ENCODE measurements at regions not wholly inside any gene's neighbourhood (a gene's known extent, or its start where the extent isn't known, plus 50 kb on each side); places are given as distances from the start of the nearest gene placed in this dataset.

- peak; percentile 76 for DNase-seq
Measured at GRCh38 chr15:95932676-95933075, 397.8 kb upstream of the NR2F2 start.

DNA sequence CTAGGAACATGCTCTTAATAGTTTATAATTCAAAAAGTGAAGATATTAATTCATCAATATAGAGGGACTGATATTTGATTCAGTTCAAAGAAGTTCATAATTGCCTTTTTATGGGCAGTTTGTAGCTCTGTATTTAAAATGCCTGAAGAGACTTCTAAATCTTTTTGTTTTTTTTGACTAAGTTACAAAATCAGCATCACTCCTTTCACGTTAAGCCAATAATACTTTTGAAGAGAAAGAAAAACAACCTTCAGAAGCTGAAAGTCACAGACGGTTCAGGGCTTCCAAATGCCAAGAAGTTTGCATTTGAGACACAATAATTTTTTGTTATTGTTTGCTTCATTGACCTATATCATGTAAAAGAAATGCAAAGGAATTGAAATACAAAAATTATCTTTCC is 394.6 kb upstream of the NR2F2 start:
- no peak for DNase-seq

GRCh38 chr15:95937128-95937528 is 393.4 kb upstream of the NR2F2 start:
- DNase-seq, result no peak

GRCh38 chr15:95940431-95940985 is 390.0 kb upstream of the NR2F2 start:
- no peak for DNase-seq

DNA sequence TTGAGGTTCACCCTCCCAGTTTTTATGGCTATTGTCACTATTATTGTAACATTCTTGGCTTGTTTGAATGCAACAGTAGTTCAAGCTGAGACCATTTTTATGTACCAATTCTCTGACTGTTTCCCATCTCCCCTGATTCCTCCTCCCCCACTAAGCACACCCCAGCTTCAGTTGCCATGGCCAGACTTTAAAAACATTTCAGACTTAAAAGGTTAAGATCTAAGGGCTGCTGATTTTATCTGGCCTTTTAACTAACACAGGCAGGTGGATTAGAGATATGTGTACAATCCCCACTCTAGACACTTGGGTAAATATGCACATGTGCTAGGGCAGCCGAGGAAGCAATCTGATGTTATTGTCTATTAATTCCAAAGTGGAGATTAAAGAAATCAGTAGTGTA is 386.3 kb upstream of the NR2F2 start:
- DNase-seq, result no peak

GRCh38 chr15:95944661-95945255 is 385.7 kb upstream of the NR2F2 start:
- DNase-seq, result no peak

GRCh38 chr15:95946241-95946640 is 384.3 kb upstream of the NR2F2 start:
- DNase-seq, result no peak

- no peak for DNase-seq
Measured at GRCh38 chr15:95946926-95947325, 383.6 kb upstream of the NR2F2 start.

DNA sequence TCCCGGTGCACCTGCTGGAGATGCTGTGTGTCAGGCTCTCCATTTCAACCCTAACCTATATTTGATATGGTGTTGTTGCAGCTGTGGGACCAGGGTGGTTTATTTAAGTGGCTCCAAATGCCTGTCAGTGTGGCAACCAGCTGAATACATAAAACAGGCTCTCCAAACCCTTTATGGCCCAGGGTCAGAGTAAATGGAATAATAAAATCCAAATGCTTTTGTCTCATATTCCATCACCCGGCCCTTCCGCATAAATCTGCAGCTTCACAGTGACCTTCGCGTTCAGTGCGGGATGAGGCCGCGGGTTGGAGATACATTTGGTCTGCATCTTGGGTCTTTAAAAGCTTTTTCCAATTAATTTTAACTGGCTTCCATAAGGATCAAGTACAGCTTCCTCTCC is 382.1 kb upstream of the NR2F2 start:
- DNase-seq, result no peak

- DNase-seq, result no peak
Measured at GRCh38 chr15:95953032-95953431, 377.5 kb upstream of the NR2F2 start.

- DNase-seq, result no peak
Measured at GRCh38 chr15:95957861-95958260, 372.6 kb upstream of the NR2F2 start.

DNA sequence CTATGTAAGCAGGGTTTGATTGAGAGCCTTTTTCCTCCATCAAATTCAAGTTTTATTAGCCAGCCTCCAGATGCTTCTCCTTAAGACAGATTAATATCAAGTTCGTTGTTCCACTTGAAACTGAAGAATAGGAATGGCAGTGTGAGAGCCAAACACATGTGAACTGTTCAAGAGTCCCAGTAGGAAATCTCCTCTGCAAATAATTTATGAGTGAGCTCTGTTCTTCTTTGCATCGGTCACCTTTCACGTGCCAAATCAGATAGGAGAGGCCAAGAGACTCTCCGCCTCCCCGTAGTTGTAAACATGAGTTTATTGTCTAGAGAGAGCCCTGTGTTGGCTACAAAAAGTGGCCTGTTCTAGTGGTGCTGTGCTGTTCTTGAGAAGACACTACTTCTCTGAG is 372.1 kb upstream of the NR2F2 start:
- DNase-seq, result no peak

DNA sequence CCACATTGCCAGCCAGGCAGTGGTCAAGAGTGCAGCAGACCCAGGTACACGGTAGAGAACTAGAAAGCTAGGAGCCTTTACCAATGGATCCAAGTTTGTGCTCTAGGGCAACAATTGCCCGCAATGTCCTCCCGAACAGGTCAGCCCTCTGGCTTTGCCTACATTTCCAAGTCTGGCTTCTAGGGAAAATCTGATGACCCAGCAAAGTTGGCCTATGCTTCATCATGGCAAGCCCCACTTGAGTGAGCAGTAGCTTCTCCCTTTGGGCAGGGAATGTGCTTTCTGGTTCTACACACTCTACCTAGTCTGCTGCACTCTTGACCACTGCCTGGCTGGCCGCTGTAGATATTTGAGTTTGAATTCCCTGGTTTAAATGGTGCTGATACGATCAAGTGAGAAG is 361.6 kb upstream of the NR2F2 start:
- no peak for DNase-seq

- no peak for DNase-seq
Measured at GRCh38 chr15:95970326-95970725, 360.2 kb upstream of the NR2F2 start.

- peak; percentile 83 for DNase-seq
Measured at GRCh38 chr15:95972041-95972553, 358.4 kb upstream of the NR2F2 start.

DNA sequence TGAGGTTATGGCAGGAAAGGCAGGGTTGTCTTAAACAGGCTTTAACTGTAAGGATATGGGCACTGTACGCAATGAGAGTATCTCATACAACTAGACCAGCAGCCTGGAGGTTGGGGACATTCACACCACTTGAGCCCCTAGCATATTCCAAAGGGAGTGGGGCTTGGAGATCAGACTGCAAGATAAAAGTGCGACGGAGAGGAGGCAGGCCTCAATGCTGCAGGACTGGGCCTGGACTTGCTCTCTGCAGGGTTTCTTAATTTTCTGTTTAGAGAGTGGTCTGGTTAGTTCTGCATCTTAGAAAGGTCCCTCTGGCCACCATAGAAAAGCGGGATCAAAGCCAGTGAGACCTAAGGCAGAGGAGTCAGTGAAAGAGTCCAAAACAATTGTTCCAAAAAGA is 357.7 kb upstream of the NR2F2 start:
- DNase-seq, result no peak

DNA sequence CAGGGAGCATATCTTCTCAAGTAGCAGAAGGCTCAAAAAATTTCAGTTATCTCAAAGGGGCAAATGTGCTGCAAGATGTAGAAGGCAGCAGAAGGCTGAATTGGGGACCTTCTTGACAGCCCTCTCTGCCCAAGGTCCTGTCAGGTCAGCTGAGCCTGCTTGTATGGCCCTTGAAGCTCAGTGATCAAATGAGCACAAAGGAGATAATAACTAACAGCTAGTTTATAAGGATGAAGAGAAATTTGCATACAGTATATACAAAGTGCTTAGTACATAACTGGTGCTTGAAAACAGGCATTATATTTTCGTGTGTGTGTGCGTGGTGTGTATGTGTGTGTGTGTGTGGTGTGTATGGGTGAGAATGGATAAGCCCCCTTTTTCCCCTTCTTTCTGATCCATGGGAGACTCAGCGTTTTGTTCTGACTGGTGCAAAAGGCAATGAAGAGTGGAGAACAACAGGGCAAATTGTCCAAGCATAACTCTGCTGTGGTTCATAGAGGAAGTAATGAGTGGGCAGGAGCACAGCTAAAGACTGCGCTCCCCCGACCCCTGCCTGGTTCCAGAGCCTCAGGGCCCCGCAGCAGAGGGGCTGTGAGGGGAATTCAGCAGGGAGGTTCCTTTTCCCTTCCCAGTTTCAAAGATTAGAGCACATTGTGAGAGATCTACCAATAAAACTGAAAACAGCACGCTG is 356.8 kb upstream of the NR2F2 start:
- no peak for DNase-seq

- no peak for DNase-seq
Measured at GRCh38 chr15:95975212-95975611, 355.3 kb upstream of the NR2F2 start.

GRCh38 chr15:95979286-95979685 is 351.2 kb upstream of the NR2F2 start:
- DNase-seq, result no peak

DNA sequence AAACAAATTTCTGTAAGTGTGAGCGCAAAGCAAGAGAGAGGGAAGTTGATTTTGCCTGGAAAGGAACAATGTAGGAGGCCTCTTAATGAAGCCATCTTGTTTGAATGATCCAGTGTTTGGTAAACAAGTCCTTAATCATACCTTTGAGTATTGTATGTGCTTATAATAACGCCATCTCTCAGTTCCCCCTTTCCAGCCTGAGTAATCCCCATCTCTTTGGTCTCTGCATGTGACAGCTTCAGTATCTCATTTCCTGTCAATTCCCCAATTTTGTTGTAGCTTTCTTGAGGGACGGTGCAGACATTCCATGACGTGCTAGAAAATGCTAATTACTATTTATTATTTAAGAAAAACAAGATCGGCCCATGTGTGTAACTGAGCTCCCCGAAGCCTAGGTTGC is 349.3 kb upstream of the NR2F2 start:
- no peak for DNase-seq

DNA sequence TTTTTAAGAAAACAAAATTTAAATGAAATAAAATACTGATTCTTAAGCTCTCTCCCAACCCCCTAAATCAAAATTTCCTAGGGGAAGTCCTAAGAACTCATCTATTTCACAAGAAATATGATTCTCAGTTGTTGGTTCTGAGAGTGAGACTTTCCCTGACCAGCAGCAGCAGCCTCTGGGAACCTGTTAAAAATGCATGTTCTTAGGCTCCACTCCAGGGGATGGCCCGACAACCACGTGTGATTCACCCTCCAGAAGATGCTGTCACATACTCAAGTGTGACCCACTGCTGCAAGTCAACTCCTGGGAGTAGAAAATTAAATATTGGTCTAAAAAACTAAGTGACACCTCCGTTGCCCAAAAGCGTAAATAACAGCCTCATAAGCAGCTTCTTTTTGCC is 343.2 kb upstream of the NR2F2 start:
- no peak for DNase-seq

DNA sequence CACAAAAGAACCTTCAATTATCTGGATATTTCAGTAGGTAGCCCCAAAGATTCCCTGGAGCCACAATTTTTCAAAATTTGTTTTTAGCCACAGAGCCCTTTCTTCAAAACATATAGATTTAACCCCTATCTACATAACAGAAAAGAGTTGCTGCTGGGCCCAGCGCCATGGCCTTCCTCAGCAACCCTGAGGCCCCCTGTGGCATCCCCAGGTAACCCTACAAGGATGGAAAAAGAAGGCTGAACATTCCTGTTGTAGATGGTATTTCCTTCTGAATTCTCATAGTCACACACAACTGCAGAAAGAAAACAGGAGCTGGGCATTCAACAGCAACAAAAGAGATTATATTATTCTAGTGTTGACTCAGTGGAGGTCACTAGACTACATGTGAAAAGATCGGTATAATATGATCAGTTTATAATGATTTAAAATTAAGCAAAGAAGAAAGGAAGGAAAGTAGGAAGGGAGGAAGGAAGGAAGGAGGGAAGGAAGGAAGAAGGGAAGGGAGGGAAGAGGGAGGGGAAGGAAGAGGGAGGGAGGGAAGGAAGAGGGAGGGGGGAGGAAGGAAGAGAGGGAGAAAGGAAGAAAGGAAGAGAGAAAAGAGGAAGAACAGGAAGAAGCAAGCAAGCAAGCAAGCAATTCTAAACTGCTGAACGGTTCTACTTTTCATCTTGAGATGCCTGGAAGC is 342.5 kb upstream of the NR2F2 start:
- no peak for DNase-seq

DNA sequence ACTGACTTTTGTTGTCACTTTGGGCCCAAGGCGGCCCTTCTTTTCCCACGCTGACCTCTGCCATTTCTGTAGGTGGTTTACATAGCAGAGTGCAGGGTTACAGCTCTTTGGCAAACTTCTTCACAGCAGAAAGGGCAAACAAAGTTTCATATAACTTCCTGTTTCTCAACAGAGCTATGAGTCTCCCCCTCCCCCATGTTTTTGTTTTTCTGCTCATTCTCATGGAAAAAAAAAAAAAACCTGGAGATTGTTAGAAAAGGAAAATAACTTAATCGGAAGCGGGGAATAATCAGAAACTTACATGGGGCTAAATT is 342.0 kb upstream of the NR2F2 start:
- DNase-seq, result no peak

GRCh38 chr15:95989392-95989791 is 341.1 kb upstream of the NR2F2 start:
- no peak for DNase-seq
